A673 (cell line): ENCODE measurements at regions not wholly inside any gene's neighbourhood (a gene's known extent, or its start where the extent isn't known, plus 50 kb on each side); places are given as distances from the start of the nearest gene placed in this dataset.

Experiments used
- BruUV-seq: library from RNA; stranded (reverse); fragments of 400-500 nt; replicated peaks from 2 replicates; lab custom pipeline; 2021; lab: Mats Ljungman, UMichigan
- CTCF ChIA-PET: fragments of 300-600 bp; sonication (Branson Sonifier 250); formaldehyde crosslinking; loops from one replicate; lab custom pipeline; 2022; ENCODE audit warnings: antibody characterized with exemption; lab: Charles Lee
- POLR2A ChIA-PET: fragments of 300-600 bp; sonication (Branson Sonifier 250); formaldehyde crosslinking; loops from one replicate; lab custom pipeline; 2022; ENCODE audit warnings: antibody characterized with exemption; ENCODE audit not compliant: low non-redundant PET; lab: Charles Lee
- DNase-seq: peaks from one replicate; pipeline ENCODE4 v3.0.0-alpha.2; 2015; ENCODE audit warnings: low spot score
- H3K27ac ChIP-seq: fragments of 200-600 bp; sonication (generic); 2 replicates; pipeline ENCODE4 v1.5.1; 2016; ENCODE audit warnings: mixed run types, low read depth, mild to moderate bottlenecking, mixed read lengths, antibody characterized with exemption, low read length; ENCODE audit not compliant: poor library complexity, severe bottlenecking
- H3K27me3 ChIP-seq: fragments of 200-600 bp; sonication (generic); replicated peaks from 2 replicates; pipeline ENCODE4 v1.6.1; 2017; ENCODE audit warnings: mixed run types, low read depth, mild to moderate bottlenecking, mixed read lengths, antibody characterized with exemption, low read length; ENCODE audit not compliant: insufficient read depth, poor library complexity
- H3K36me3 ChIP-seq: fragments of 200-600 bp; sonication (generic); 2 replicates; pipeline ENCODE4 v1.6.1; 2016; ENCODE audit warnings: mixed run types, mild to moderate bottlenecking, mixed read lengths, antibody characterized with exemption, low read length; ENCODE audit not compliant: insufficient read depth, poor library complexity, severe bottlenecking
- H3K4me1 ChIP-seq: fragments of 200-600 bp; sonication (generic); 2 replicates; pipeline ENCODE4 v1.6.1; 2017; ENCODE audit warnings: mixed run types, mild to moderate bottlenecking, mixed read lengths, antibody characterized with exemption, low read length; ENCODE audit not compliant: insufficient read depth, poor library complexity, severe bottlenecking
- H3K4me3 ChIP-seq: fragments of 200-600 bp; sonication (generic); 2 replicates; pipeline ENCODE4 v1.5.1; 2016; ENCODE audit warnings: low read depth, mixed run types, mild to moderate bottlenecking, mixed read lengths, low read length; ENCODE audit not compliant: poor library complexity, severe bottlenecking
- H3K9me3 ChIP-seq: fragments of 200-600 bp; sonication (generic); 2 replicates; pipeline ENCODE4 v1.6.1; 2016; ENCODE audit warnings: mixed run types, low read depth, mild to moderate bottlenecking, mixed read lengths, antibody characterized with exemption, low read length; ENCODE audit not compliant: poor library complexity, severe bottlenecking
- EZH2 ChIP-seq: fragments of 200-600 bp; sonication (generic); IDR thresholded peaks from 2 replicates; pipeline ENCODE4 v1.6.1; 2017; ENCODE audit warnings: borderline replicate concordance, low read depth, mild to moderate bottlenecking, mixed read lengths, antibody characterized with exemption, low read length; ENCODE audit not compliant: poor library complexity, severe bottlenecking
- intact Hi-C: fragments of 100-400 bp; cut with micrococcal nuclease; formaldehyde crosslinking; loops from one replicate; pipeline ENCODE4 v1.10.0; 2022; ENCODE audit not compliant: unreplicated experiment
- TF ChIP-seq, protein P1 (sequence below): fragments of 300-800, 200-600 bp; sonication (generic); conservative IDR thresholded peaks from 2 replicates; pipeline ENCODE4 v1.5.1; 2017; ENCODE audit warnings: low read depth, mild to moderate bottlenecking, antibody characterized with exemption, low read length, moderate library complexity, mixed read lengths

DNA sequence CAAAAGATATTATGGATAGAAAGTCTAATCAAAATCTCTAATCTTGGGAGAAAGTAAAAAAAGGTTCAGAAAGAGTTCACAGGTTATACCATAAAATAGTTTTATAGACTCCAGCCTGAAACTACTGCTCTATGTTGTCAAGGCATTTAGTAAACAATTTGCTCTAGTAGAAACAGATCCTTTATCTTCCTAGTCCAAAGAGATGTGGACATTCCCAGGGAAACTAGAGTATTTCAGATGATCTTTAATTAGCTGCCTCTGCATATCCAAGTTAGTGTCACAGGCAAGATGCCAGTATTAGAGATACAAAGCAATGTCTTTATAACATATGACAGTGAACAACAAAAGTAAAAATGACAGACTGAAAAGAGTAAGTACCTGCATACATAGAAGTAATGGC lies 708.6 kb downstream of the CCDC85A start:
- intact Hi-C loops, result no loop called here
- BruUV-seq, result no TSS peak
- DNase-seq, result no peak
- TF ChIP-seq EZH2, result no peak
- TF ChIP-seq, protein P1, sequence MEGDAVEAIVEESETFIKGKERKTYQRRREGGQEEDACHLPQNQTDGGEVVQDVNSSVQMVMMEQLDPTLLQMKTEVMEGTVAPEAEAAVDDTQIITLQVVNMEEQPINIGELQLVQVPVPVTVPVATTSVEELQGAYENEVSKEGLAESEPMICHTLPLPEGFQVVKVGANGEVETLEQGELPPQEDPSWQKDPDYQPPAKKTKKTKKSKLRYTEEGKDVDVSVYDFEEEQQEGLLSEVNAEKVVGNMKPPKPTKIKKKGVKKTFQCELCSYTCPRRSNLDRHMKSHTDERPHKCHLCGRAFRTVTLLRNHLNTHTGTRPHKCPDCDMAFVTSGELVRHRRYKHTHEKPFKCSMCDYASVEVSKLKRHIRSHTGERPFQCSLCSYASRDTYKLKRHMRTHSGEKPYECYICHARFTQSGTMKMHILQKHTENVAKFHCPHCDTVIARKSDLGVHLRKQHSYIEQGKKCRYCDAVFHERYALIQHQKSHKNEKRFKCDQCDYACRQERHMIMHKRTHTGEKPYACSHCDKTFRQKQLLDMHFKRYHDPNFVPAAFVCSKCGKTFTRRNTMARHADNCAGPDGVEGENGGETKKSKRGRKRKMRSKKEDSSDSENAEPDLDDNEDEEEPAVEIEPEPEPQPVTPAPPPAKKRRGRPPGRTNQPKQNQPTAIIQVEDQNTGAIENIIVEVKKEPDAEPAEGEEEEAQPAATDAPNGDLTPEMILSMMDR, result no peak
- ChIA-PET POLR2A (no interaction called here), CTCF (no interaction called here)
- H3K4me3 ChIP-seq, result no peak overlapping the region
- H3K4me1 ChIP-seq, result no peaks in the 10 kb centered on the region
- no peak overlapping the region for H3K27ac ChIP-seq
- H3K27me3 ChIP-seq, result no peaks in the 10 kb centered on the region
- no peaks in the 10 kb centered on the region for H3K36me3 ChIP-seq
- no peaks in the 10 kb centered on the region for H3K9me3 ChIP-seq

DNA sequence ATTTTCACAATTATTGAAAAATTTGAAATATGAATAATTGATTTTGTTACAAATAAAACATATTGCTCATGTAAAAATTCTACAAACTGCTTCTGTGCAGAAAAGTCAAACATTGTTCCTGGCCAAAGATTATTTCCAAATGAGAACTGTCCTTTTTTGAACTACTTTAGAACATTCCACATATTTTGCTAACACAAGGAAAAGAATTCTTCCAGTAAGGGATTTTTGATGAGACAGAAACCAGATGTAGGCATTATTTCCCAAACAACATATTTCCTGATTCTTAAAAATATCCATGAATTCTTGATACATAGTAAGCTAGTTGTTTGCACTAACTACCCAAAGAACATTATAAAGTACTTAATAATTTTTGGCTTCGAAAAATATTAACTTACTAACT lies 715.2 kb downstream of the CCDC85A start:
- intact Hi-C loops, result no loop called here
- peaks cover 4% of the 10 kb centered on the region for H3K27me3 ChIP-seq
- H3K4me1 ChIP-seq, result no peaks in the 10 kb centered on the region
- BruUV-seq, result no TSS peak
- H3K27ac ChIP-seq, result no peak overlapping the region
- H3K36me3 ChIP-seq, result no peaks in the 10 kb centered on the region
- no peak for DNase-seq
- no peaks in the 10 kb centered on the region for H3K9me3 ChIP-seq
- ChIA-PET POLR2A (no interaction called here), CTCF (no interaction called here)
- H3K4me3 ChIP-seq, result no peak overlapping the region
- TF ChIP-seq, protein P1, result no peak
- TF ChIP-seq EZH2, result no peak

DNA sequence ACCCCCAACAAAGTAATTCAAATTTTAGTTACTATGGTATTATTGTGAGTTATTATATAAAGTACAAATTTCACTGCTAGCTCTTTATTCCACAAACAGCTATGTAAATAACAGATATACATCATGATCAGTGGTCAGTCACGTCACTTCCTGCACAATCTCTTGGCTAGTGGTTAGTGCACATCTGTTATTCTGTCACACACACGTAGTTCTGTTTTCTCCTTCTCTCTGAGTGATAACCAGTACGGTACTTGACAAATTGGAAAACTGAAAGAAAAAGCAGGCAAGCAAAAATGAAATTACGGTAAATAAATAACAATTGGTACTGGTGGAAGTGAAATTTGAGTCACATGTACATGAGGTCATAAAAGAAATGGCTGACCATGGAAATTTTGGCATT lies 728.7 kb downstream of the CCDC85A start:
- no peak for TF ChIP-seq EZH2
- TF ChIP-seq, protein P1, result no peak
- Histone ChIP-seq H3K4me3 (no peak overlapping the region), H3K27ac (no peak overlapping the region), H3K4me1 (no peaks in the 10 kb centered on the region), H3K27me3 (no peaks in the 10 kb centered on the region), H3K9me3 (no peaks in the 10 kb centered on the region), H3K36me3 (no peaks in the 10 kb centered on the region)
- POLR2A ChIA-PET, result no interaction called here
- no peak for DNase-seq
- CTCF ChIA-PET, result no interaction called here
- intact Hi-C loops, result no loop called here
- BruUV-seq, result no TSS peak
